ENCODE measurements at regions not wholly inside any gene's neighbourhood (a gene's known extent, or its start where the extent isn't known, plus 50 kb on each side); places are given as distances from the start of the nearest gene placed in this dataset.
A peak's percentile ranks its signal among the peaks of the same experiment; 100 is the strongest.

GRCh38 chr4:138696058-138696457 is 319.5 kb upstream of the NOCT start:
- no peak for DNase-seq

GRCh38 chr4:138693526-138693925 is 322.1 kb upstream of the NOCT start:
- DNase-seq, result no peak

- no peak for DNase-seq
Observed at GRCh38 chr4:138692411-138692810, 323.2 kb upstream of the NOCT start.

DNA sequence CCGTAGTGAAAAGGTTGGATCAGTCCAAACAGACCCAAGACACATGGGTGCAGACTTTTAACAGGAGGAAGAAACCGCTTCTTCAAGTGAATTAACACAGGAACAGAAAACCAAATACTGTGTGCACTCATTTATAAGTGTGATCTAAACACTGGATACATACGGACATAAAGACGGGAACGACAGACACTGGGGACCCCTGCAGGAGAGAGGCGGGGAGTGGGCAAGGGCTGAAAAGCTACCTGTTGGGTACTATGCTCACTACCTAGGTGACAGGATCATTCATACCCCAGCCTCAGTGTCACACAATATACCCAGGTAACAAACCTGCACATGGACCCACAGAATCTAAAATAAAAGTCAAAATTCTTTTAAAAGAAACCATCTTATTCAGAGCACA is 326.0 kb upstream of the NOCT start:
- no peak for DNase-seq

DNA sequence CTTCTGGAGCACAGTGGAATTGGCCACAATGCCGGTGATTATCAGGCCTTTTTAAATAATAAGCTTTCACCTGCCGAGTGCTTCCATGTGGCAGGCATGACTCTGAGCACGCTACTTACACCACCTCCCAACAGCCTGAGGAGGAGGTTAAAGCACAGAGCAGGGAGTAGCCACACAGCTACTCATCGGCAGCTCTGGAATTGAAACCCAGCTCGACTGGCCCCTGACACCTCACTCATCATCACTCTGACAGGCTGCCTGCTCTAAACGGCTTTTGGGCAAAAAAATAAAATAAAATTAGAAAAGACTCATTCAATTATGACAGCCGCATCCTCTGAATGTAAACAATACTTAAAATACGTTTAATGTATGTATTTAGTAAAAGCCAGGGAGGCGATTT is 326.4 kb upstream of the NOCT start:
- DNase-seq, result no peak

GRCh38 chr4:138688408-138689085 is 327.0 kb upstream of the NOCT start:
- DNase-seq, result no peak

DNA sequence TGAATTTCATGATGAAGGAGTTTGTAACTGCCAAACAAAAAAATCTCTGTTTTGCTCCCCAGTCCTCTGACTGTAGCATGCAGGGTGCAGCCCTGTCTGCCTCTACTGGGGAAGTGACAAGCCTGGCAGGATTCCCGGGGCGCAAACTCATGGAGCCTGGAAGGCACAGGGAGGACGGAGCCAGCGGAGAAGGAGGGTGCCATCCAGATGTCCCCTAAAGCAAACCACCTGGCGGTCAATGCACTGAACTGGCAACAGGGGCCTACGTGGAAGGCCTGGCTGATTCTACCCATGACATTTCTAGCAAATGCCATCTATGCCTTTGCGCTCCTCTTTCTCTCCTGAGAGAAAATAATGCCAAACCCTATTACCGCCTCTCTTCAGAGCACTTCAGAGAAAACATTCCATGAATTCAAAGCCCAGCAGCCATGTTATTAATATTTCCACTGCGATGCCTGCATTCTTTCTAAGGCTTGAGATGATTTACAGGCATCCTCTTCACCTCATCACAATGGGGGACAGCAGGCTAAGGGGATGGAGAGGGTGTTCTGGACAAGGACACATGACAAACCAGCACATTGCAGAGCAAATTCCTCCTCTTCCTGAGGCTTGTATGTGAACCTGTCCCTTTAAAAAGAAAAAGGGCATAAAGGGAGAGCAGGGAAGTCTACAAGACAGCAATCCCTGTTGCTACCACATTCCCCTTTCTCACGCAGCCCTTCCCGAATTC is 329.3 kb upstream of the NOCT start:
- DNase-seq, result no peak

- DNase-seq, result no peak
Observed at GRCh38 chr4:138685316-138685715, 330.3 kb upstream of the NOCT start.

- DNase-seq, result peak in 57 of 58 donors; percentile 2 to 93 (median 67)
Observed at GRCh38 chr4:138680989-138681604, 334.5 kb upstream of the NOCT start.

DNA sequence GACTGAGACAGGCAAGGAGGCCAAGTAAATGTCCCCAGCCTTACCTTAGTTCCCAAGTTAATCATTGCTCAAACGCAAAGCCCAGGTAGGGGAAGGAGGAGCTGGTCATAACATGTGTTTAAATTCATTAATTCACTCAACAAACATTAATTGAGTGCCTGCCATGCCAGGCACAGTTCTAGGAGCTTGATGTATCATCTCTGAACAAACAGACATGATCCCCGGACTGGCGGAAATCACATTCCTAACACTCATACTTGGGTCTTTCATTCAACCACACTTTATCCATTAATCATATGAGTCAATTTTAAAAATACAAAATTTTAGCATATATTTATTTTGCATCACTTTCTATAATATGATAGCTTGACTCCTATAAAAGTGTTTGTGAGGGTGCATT is 335.3 kb upstream of the NOCT start:
- DNase-seq, result no peak

- DNase-seq, result no peak
Observed at GRCh38 chr4:138678985-138679746, 336.4 kb upstream of the NOCT start.

DNA sequence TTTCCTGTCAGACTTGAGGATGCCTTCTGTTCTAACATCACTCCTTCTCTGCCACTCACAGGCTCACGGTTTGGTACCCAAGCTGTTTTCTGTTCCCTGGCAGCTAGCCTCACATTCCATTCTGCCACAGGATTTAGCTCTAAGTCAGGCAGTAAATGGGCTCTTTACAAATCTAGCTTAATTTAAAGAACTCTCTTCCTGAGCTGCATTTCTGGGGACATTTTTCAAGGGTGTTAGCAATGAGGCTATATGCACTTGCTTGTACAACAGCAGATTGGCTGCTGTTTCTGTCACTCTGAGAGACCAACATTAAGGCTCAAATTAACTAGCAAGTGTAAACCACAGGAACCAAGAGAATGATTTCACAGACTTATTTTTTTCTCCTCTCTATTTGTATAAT is 337.8 kb upstream of the NOCT start:
- peak in 14 of 58 donors; percentile 1 to 43 (median 19) for DNase-seq

GRCh38 chr4:138677212-138677611 is 338.4 kb upstream of the NOCT start:
- no peak for DNase-seq

- DNase-seq, result no peak
Observed at GRCh38 chr4:138675685-138676084, 339.9 kb upstream of the NOCT start.

GRCh38 chr4:138674209-138674608 is 341.4 kb upstream of the NOCT start:
- DNase-seq, result no peak

- DNase-seq, result no peak
Observed at GRCh38 chr4:138673053-138673452, 342.5 kb upstream of the NOCT start.

DNA sequence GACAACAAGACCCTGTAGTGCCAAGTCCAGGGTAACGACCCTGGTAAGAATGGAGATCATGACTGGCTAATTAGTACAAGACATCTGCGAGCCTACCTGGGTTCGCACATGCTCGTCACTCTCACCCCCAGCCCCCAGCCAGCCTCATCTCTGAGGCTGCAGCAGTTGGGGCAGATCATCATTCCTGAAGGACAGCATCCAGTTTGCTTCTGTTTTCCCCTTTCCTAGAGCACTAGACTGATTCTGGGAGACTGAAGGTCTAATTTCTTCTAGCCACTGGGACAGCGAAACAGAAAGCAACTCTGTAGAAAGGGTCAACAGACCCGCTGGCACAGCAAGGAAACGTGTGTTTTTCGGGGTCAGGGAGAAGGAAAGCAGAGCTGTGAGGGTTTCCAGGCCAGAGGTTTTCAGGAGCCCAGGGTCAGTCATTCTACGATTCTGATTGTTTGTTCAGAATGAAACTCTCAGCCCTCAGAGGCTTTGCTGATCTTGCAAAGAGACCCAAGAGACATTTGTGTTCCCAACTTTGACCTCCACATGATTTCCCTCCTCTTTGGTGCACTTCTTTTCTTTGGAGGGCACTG is 343.1 kb upstream of the NOCT start:
- DNase-seq, result no peak

DNA sequence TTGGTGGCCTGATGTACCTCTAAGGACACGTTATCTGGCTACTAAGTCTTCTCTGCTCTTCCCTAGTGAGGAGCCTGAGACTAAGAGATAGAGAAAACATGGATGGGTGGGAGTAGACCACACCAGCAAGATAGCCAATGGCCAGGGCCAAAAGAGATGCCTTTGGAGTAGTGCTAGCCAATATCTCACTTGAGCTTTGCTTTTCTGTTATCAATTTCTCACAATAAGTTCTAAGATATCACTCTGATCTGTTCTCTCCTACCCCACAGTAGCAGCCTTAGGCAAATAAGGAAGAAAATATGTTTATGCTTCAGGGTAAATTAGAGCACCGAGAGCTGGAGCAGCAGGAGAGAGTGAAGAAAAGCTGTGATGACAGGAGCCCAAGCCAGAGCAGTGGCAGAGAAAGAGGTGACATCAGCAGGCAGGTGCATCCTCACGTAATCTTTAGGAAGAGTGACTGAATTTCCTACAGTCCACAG is 343.9 kb upstream of the NOCT start:
- DNase-seq, result no peak

DNA sequence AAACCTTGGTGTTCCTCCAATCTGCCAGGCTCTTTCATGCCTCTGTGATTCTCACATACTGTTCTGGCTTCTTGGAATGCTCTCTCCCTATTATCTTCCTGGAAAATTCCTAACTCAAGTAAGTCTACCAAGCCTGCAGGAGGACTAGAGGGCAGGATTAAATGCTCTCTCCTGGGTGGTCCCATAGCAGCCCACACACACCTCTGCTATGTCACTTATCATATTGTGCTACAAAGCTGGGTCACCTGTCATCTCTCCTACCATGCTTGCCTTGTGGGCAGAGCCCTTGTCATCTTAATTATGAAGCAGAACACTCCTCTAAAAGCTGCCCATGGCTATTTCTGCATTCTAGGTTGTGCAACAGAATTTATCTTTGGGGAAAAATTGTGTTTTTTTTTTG is 344.5 kb upstream of the NOCT start:
- no peak for DNase-seq

- DNase-seq, result no peak
Observed at GRCh38 chr4:138670681-138671080, 344.9 kb upstream of the NOCT start.
